Gastroesophageal sphincter (tissue), 3 donors: ENCODE measurements at regions not wholly inside any gene's neighbourhood (a gene's known extent, or its start where the extent isn't known, plus 50 kb on each side); places are given as distances from the start of the nearest gene placed in this dataset.

Experiments used
- EP300 ChIP-seq: sonication (generic); formaldehyde crosslinking; IDR thresholded peaks from one replicate; pipeline ENCODE4 v1.6.1; 2017; ENCODE audit warnings: antibody characterized with exemption, mild to moderate bottlenecking
- POLR2A ChIP-seq, 2 donors: fragments of 450-650 bp; IDR thresholded peaks; one replicate each; pipeline ENCODE4 v1.6.1; 2017; ENCODE audit warnings: antibody characterized with exemption in 2 of 2, mild to moderate bottlenecking in 2 of 2, moderate library complexity in 1 of 2
- POLR2AphosphoS5 ChIP-seq: sonication (generic); formaldehyde crosslinking; IDR thresholded peaks from one replicate; pipeline ENCODE4 v1.6.1; 2017; ENCODE audit warnings: antibody characterized with exemption
- TF ChIP-seq, protein P1 (sequence below), 4 experiments: fragments of 200-600 bp in 2 of 4; fragments of 450-650 bp in 2 of 4; sonication (generic) in 1 of 4; IDR thresholded peaks; one replicate each; pipeline ENCODE4 v1.5.1; 2017 to 2019; ENCODE audit warnings: antibody characterized with exemption in 4 of 4, mild to moderate bottlenecking in 2 of 4, moderate library complexity in 2 of 4

- TF ChIP-seq, protein P1, sequence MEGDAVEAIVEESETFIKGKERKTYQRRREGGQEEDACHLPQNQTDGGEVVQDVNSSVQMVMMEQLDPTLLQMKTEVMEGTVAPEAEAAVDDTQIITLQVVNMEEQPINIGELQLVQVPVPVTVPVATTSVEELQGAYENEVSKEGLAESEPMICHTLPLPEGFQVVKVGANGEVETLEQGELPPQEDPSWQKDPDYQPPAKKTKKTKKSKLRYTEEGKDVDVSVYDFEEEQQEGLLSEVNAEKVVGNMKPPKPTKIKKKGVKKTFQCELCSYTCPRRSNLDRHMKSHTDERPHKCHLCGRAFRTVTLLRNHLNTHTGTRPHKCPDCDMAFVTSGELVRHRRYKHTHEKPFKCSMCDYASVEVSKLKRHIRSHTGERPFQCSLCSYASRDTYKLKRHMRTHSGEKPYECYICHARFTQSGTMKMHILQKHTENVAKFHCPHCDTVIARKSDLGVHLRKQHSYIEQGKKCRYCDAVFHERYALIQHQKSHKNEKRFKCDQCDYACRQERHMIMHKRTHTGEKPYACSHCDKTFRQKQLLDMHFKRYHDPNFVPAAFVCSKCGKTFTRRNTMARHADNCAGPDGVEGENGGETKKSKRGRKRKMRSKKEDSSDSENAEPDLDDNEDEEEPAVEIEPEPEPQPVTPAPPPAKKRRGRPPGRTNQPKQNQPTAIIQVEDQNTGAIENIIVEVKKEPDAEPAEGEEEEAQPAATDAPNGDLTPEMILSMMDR (IDR thresholded peaks at IDR 0.05): no peak
- TF ChIP-seq POLR2AphosphoS5: no peak
- no peak for TF ChIP-seq POLR2A (IDR thresholded peaks at IDR 0.05)
- no peak for TF ChIP-seq EP300
Measured at GRCh38 chr3:104548401-104548800, 818.3 kb upstream of the ALCAM start.
